ENCODE measurements at regions not wholly inside any gene's neighbourhood (a gene's known extent, or its start where the extent isn't known, plus 50 kb on each side); places are given as distances from the start of the nearest gene placed in this dataset.

- TF ChIP-seq SUZ12 (IDR thresholded peaks at IDR 0.05; ENCODE audit: low read length) (no peak), POU5F1 (IDR thresholded peaks at IDR 0.05; ENCODE audit: low read depth, low read length) (no peak), GABPA (IDR thresholded peaks at IDR 0.05; ENCODE audit: borderline replicate concordance, insufficient read depth, low read length) (no peak), CHD2 (IDR thresholded peaks at IDR 0.05; ENCODE audit: low read length) (no peak), SIRT6 (IDR thresholded peaks at IDR 0.05; ENCODE audit: low read length) (no peak)
- TF ChIP-seq, protein P1, sequence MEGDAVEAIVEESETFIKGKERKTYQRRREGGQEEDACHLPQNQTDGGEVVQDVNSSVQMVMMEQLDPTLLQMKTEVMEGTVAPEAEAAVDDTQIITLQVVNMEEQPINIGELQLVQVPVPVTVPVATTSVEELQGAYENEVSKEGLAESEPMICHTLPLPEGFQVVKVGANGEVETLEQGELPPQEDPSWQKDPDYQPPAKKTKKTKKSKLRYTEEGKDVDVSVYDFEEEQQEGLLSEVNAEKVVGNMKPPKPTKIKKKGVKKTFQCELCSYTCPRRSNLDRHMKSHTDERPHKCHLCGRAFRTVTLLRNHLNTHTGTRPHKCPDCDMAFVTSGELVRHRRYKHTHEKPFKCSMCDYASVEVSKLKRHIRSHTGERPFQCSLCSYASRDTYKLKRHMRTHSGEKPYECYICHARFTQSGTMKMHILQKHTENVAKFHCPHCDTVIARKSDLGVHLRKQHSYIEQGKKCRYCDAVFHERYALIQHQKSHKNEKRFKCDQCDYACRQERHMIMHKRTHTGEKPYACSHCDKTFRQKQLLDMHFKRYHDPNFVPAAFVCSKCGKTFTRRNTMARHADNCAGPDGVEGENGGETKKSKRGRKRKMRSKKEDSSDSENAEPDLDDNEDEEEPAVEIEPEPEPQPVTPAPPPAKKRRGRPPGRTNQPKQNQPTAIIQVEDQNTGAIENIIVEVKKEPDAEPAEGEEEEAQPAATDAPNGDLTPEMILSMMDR (IDR thresholded peaks at IDR 0.05; ENCODE audit: control extremely low read depth in 1 of 3, insufficient read depth in 1 of 3, low read depth in 1 of 3, low read length in 3 of 3): no peak
Observed at GRCh38 chr10:76774987-76775603, 862.5 kb downstream of the KCNMA1 start (continued).
